Neuronal stem cell (in vitro differentiated cells): ENCODE measurements at regions not wholly inside any gene's neighbourhood (a gene's known extent, or its start where the extent isn't known, plus 50 kb on each side); places are given as distances from the start of the nearest gene placed in this dataset.

Source experiments
- DNase-seq: peaks from one replicate; pipeline ENCODE4 v3.0.0-alpha.2; 2013; ENCODE audit warnings: low spot score
- H2AFZ ChIP-seq: one replicate; pipeline ENCODE4 v1.6.1; 2013; ENCODE audit warnings: mild to moderate bottlenecking, low read length, inconsistent platforms
- H2AK5ac ChIP-seq: 2 replicates; pipeline ENCODE4 v1.6.1; 2013; ENCODE audit warnings: low read depth, mild to moderate bottlenecking, inconsistent platforms, low read length, moderate library complexity, mixed read lengths
- H2BK120ac ChIP-seq: 2 replicates; pipeline ENCODE4 v1.6.1; 2013; ENCODE audit warnings: low read depth, mild to moderate bottlenecking, inconsistent platforms, low read length, moderate library complexity, mixed read lengths
- H2BK12ac ChIP-seq: one replicate; pipeline ENCODE4 v1.6.1; 2013; ENCODE audit warnings: low read length, inconsistent platforms
- H2BK15ac ChIP-seq: 2 replicates; pipeline ENCODE4 v1.6.1; 2013; ENCODE audit warnings: mild to moderate bottlenecking, low read length, inconsistent platforms, mixed read lengths
- H2BK5ac ChIP-seq: one replicate; pipeline ENCODE4 v1.6.1; 2013; ENCODE audit warnings: inconsistent platforms, mild to moderate bottlenecking, low read length, moderate library complexity
- H3K14ac ChIP-seq: one replicate; pipeline ENCODE4 v1.6.1; 2013; ENCODE audit warnings: low read length, inconsistent platforms
- H3K18ac ChIP-seq: 2 replicates; pipeline ENCODE4 v1.6.1; 2013; ENCODE audit warnings: low read length, inconsistent platforms
- H3K23ac ChIP-seq: 2 replicates; pipeline ENCODE4 v1.6.1; 2013; ENCODE audit warnings: low read depth, mild to moderate bottlenecking, mixed read lengths, low read length, inconsistent platforms; ENCODE audit not compliant: poor library complexity
- H3K27ac ChIP-seq: replicated peaks from 3 replicates; pipeline ENCODE4 v1.5.1; 2013; ENCODE audit warnings: low read length, inconsistent platforms
- H3K27me3 ChIP-seq, 3 experiments: 2 replicates each; pipeline ENCODE4 v1.6.1; 2013; ENCODE audit warnings: low read length in 3 of 3, mild to moderate bottlenecking in 2 of 3, inconsistent platforms in 1 of 3, low read depth in 1 of 3, mixed read lengths in 1 of 3, moderate library complexity in 1 of 3; ENCODE audit not compliant: control insufficient read depth in 3 of 3, insufficient read depth in 3 of 3
- H3K36me3 ChIP-seq, 2 donors: replicated peaks in 1 of 2; 2 replicates each; pipeline ENCODE4 v1.6.1; 2013; ENCODE audit warnings: low read length in 2 of 2; ENCODE audit not compliant: control insufficient read depth in 2 of 2, insufficient read depth in 2 of 2
- H3K4ac ChIP-seq: 2 replicates; pipeline ENCODE4 v1.6.1; 2013; ENCODE audit warnings: inconsistent platforms, mild to moderate bottlenecking, low read length, moderate library complexity
- H3K4me1 ChIP-seq, 2 donors: 1 replicate in 1 of 2; 2 replicates in 1 of 2; pipeline ENCODE4 v1.6.1; 2013; ENCODE audit warnings: low read length in 2 of 2, low read depth in 1 of 2; ENCODE audit not compliant: control insufficient read depth in 2 of 2, insufficient read depth in 1 of 2
- H3K4me2 ChIP-seq: one replicate; pipeline ENCODE4 v1.6.1; 2013; ENCODE audit warnings: mild to moderate bottlenecking, low read length, inconsistent platforms; ENCODE audit not compliant: insufficient read depth, poor library complexity, severe bottlenecking
- H3K4me3 ChIP-seq, 2 donors: 2 replicates each; pipeline ENCODE4 v1.5.1; 2013; ENCODE audit warnings: low read length in 2 of 2, mild to moderate bottlenecking in 2 of 2, inconsistent platforms in 1 of 2, moderate library complexity in 1 of 2
- H3K79me1 ChIP-seq: one replicate; pipeline ENCODE4 v1.6.1; 2013; ENCODE audit warnings: low read depth, mild to moderate bottlenecking, inconsistent platforms, low read length, moderate library complexity
- H3K9ac ChIP-seq: one replicate; pipeline ENCODE4 v1.6.1; 2013; ENCODE audit warnings: mild to moderate bottlenecking, low read depth, low read length, inconsistent platforms; ENCODE audit not compliant: poor library complexity
- H3K9me3 ChIP-seq, 2 donors: replicated peaks in 1 of 2; 2 replicates each; pipeline versions ENCODE3 to v1.6.1; 2013; ENCODE audit warnings: low read length in 2 of 2, mild to moderate bottlenecking in 2 of 2, inconsistent platforms in 1 of 2, low read depth in 1 of 2, mixed read lengths in 1 of 2, moderate library complexity in 1 of 2; ENCODE audit not compliant: control insufficient read depth in 2 of 2, insufficient read depth in 1 of 2
- H4K8ac ChIP-seq: one replicate; pipeline ENCODE4 v1.6.1; 2013; ENCODE audit warnings: low read depth, mild to moderate bottlenecking, inconsistent platforms, low read length, moderate library complexity
- H4K91ac ChIP-seq: one replicate; pipeline ENCODE4 v1.6.1; 2013; ENCODE audit warnings: low read length, low read depth, mild to moderate bottlenecking, inconsistent platforms; ENCODE audit not compliant: poor library complexity
- WGBS, 2 donors: extraction: QIAGEN DNeasy Blood & Tissue Kit; methylation state at CpG; one replicate each; pipeline ENCODE4 v1.1.7; 2013; ENCODE audit warnings: missing lambda C conversion rate in 2 of 2, mixed read lengths in 1 of 2; ENCODE audit not compliant: insufficient read length in 2 of 2, insufficient replicate concordance in 1 of 2; ENCODE audit errors: extremely low coverage in 2 of 2; 5-methylcytosine and 5-hydroxymethylcytosine counted together

- no peak overlapping the region for H4K8ac ChIP-seq
- no peak overlapping the region for H3K27ac ChIP-seq
- no peak overlapping the region for H3K9ac ChIP-seq
- no peak overlapping the region for H2BK15ac ChIP-seq
- H3K4me2 ChIP-seq = no peak overlapping the region
- no peak overlapping the region for H3K18ac ChIP-seq
- H2AK5ac ChIP-seq = no peak overlapping the region
- H3K4me1 ChIP-seq = no peaks in the 10 kb centered on the region
- no peak overlapping the region for H2AFZ ChIP-seq
- H3K23ac ChIP-seq = no peak overlapping the region
- no peak overlapping the region for H3K4me3 ChIP-seq
- no peak for DNase-seq
- no peak overlapping the region for H3K4ac ChIP-seq
- no peak overlapping the region for H3K14ac ChIP-seq
- no peaks in the 10 kb centered on the region for H3K9me3 ChIP-seq
- H3K36me3 ChIP-seq = no peaks in the 10 kb centered on the region
- H2BK120ac ChIP-seq = no peak overlapping the region
- no peaks in the 10 kb centered on the region for H3K79me1 ChIP-seq
- H3K27me3 ChIP-seq = no peaks in the 10 kb centered on the region
- no peak overlapping the region for H2BK12ac ChIP-seq
- whole genome bisulfite sequencing, 2 donors = no CpG with 5 or more reads among the region's 7 CpGs
- H2BK5ac ChIP-seq = no peak overlapping the region
- no peak overlapping the region for H4K91ac ChIP-seq
Observed at GRCh38 chr6:92008757-92009502, 1410.4 kb downstream of the EPHA7 start.

- Histone ChIP-seq H2BK120ac (no peak overlapping the region), H3K27me3 (no peaks in the 10 kb centered on the region), H3K9ac (no peak overlapping the region), H2BK15ac (no peak overlapping the region), H3K18ac (no peak overlapping the region), H3K4me1 (no peaks in the 10 kb centered on the region), H3K79me1 (no peaks in the 10 kb centered on the region), H3K4ac (no peak overlapping the region), H3K9me3 (no peaks in the 10 kb centered on the region), H3K27ac (no peak overlapping the region), H3K36me3 (no peaks in the 10 kb centered on the region), H4K91ac (no peak overlapping the region), H2AFZ (no peak overlapping the region), H2BK5ac (no peak overlapping the region), H3K4me2 (no peak overlapping the region), H3K14ac (no peak overlapping the region), H3K23ac (no peak overlapping the region), H3K4me3 (no peak overlapping the region), H4K8ac (no peak overlapping the region), H2AK5ac (no peak overlapping the region), H2BK12ac (no peak overlapping the region)
- WGBS, 2 donors = no CpG with 5 or more reads among the region's 3 CpGs
- no peak for DNase-seq
Observed at GRCh38 chr6:92000112-92000511, 1413.2 kb upstream of the MAP3K7 start.

DNA sequence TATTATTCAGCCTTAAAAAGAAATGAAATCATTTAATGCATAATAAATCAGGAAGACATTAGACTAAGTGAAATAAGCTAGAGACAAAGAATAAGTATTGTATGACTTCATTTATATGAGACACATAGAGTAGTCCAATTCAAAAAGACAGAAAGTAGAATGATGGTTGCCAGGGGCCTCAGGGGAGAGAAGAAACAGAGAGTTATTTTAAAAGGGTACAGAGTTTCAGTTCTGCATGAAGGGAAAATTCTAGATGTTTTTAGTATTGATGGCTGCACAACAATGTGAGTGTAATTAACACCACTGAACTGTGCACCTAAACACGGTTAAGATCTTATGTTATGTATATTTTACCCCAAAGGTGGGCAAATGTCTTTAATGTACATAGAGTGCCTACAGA, 1407.9 kb upstream of the MAP3K7 start:
- no peaks in the 10 kb centered on the region for H3K4me1 ChIP-seq
- no peak overlapping the region for H4K8ac ChIP-seq
- H2AK5ac ChIP-seq = no peak overlapping the region
- H3K4ac ChIP-seq = no peak overlapping the region
- no peak for DNase-seq
- no peaks in the 10 kb centered on the region for H3K27me3 ChIP-seq
- no peak overlapping the region for H3K18ac ChIP-seq
- H3K4me2 ChIP-seq = no peak overlapping the region
- no peak overlapping the region for H3K23ac ChIP-seq
- WGBS, 2 donors = no CpG with 5 or more reads among the region's 1 CpG
- no peak overlapping the region for H3K14ac ChIP-seq
- H4K91ac ChIP-seq = no peak overlapping the region
- H2BK12ac ChIP-seq = no peak overlapping the region
- no peak overlapping the region for H3K4me3 ChIP-seq
- no peaks in the 10 kb centered on the region for H3K36me3 ChIP-seq
- H3K27ac ChIP-seq = no peak overlapping the region
- H2BK5ac ChIP-seq = no peak overlapping the region
- no peaks in the 10 kb centered on the region for H3K79me1 ChIP-seq
- H2AFZ ChIP-seq = no peak overlapping the region
- no peak overlapping the region for H3K9ac ChIP-seq
- H3K9me3 ChIP-seq = no peaks in the 10 kb centered on the region
- no peak overlapping the region for H2BK15ac ChIP-seq
- no peak overlapping the region for H2BK120ac ChIP-seq

DNA sequence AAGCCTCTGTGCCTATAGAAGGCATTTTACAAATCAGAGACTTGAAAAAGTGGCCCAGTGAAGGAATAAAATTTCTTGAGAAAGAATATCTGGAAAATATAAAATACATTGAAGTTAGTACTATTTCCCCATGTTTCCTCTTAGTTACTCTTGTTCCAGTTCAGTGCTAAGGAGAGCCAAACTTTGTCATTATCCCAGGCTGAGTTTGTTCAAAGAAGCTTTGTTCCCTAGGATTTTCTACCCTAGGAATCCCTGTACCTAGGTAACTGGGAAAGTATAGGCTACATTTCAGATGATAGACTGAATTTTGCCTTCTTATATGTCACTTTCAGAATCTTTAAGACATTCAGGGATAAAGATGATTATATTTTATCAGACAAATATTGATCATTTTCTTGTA, 1395.7 kb upstream of the MAP3K7 start:
- Histone ChIP-seq H3K23ac (no peak overlapping the region), H3K27me3 (no peaks in the 10 kb centered on the region), H4K8ac (no peak overlapping the region), H3K14ac (no peak overlapping the region), H2BK12ac (no peak overlapping the region), H2BK120ac (no peak overlapping the region), H2BK5ac (no peak overlapping the region), H2BK15ac (no peak overlapping the region), H3K36me3 (no peaks in the 10 kb centered on the region), H3K27ac (no peak overlapping the region), H3K4me3 (no peak overlapping the region), H3K18ac (no peak overlapping the region), H3K4me1 (no peaks in the 10 kb centered on the region), H3K9ac (no peak overlapping the region), H2AFZ (no peak overlapping the region), H2AK5ac (no peak overlapping the region), H3K4ac (no peak overlapping the region), H3K79me1 (no peaks in the 10 kb centered on the region), H3K4me2 (no peak overlapping the region), H4K91ac (no peak overlapping the region), H3K9me3 (no peaks in the 10 kb centered on the region)
- DNase-seq = no peak
